Astrocyte of the cerebellum (primary cell): ENCODE measurements at regions not wholly inside any gene's neighbourhood (a gene's known extent, or its start where the extent isn't known, plus 50 kb on each side); places are given as distances from the start of the nearest gene placed in this dataset.

Experiments used
- DNase-seq: peaks from one replicate; pipeline ENCODE4 v3.0.0-alpha.2; 2011; ENCODE audit warnings: low read depth
- H3K4me3 ChIP-seq: 2 replicates; pipeline ENCODE4 v1.5.1; 2011; ENCODE audit warnings: mild to moderate bottlenecking, low read depth, low read length, moderate library complexity
- in situ Hi-C: cut with HindIII; loops from 2 replicates; pipeline ENCODE4 v1.10.0; 2017; ENCODE audit warnings: low sequenced_read_pairs
- TF ChIP-seq, protein P1 (sequence below): IDR thresholded peaks from 2 replicates; pipeline ENCODE4 v1.5.1; 2012; ENCODE audit warnings: low read length, low read depth, moderate library complexity, mild to moderate bottlenecking; ENCODE audit errors: missing control alignments

GRCh38 chr14:35975814-35976213 is 149.7 kb downstream of the BRMS1L start:
- TF ChIP-seq, protein P1, sequence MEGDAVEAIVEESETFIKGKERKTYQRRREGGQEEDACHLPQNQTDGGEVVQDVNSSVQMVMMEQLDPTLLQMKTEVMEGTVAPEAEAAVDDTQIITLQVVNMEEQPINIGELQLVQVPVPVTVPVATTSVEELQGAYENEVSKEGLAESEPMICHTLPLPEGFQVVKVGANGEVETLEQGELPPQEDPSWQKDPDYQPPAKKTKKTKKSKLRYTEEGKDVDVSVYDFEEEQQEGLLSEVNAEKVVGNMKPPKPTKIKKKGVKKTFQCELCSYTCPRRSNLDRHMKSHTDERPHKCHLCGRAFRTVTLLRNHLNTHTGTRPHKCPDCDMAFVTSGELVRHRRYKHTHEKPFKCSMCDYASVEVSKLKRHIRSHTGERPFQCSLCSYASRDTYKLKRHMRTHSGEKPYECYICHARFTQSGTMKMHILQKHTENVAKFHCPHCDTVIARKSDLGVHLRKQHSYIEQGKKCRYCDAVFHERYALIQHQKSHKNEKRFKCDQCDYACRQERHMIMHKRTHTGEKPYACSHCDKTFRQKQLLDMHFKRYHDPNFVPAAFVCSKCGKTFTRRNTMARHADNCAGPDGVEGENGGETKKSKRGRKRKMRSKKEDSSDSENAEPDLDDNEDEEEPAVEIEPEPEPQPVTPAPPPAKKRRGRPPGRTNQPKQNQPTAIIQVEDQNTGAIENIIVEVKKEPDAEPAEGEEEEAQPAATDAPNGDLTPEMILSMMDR = no peak
- no peak overlapping the region for H3K4me3 ChIP-seq
- in situ Hi-C loops = no loop called here
- DNase-seq = no peak

DNA sequence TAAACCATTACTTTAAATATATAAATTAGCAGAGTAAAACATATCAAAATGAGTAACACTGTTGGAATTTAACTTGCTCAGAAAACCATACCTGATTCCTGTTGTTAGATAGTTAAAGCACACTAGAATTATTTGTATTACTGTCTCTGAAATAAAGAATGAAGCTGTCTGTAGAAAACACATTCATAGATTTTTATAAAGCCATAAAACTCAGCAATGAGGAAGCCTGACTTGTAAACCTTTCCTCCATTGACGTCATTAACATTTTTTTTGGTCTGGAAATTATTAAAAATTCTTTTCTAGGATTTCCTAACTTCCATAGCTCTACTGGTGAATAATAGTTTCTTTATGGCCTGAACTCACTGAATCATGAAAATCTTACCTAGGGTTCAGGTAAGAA is 147.6 kb downstream of the BRMS1L start:
- TF ChIP-seq, protein P1 = no peak
- in situ Hi-C loops = no loop called here
- no peak overlapping the region for H3K4me3 ChIP-seq
- DNase-seq = no peak

DNA sequence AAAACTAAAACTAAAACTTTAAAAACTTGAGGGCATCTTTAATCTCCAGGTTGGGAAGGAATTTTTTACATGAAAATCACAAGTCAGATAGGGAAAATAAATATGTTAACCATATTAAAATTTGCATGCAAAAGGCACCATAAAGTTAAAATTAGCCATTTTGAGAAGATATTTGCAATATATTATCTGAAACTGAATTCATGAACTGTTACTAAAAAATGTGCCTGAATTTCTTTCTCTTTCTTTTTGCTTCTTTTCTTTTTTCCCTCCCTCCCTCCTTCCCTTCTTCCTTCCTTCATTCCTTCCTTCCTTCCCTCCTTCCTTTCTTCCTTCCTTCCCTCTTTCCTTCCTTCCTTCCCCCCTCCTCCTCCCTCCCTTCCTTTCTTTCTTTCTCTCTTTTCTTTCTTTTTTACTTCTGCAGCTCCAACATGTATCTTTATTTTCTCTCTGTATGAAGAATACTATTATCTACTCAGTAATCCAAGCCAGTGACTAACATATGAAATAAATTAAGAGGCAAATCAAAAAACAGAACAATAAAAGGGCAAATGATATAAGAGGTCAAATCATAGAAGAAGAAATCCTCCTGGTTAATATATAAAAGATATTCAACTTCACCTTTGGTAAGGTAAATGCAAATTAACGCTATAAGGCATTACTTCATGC is 146.0 kb downstream of the BRMS1L start:
- DNase-seq = no peak
- H3K4me3 ChIP-seq = no peak overlapping the region
- TF ChIP-seq, protein P1 = no peak
- in situ Hi-C loops = no loop called here

- H3K4me3 ChIP-seq = no peak overlapping the region
- no peak for DNase-seq
- TF ChIP-seq, protein P1 = no peak
- in situ Hi-C loops = no loop called here
These were observed 143.2 kb downstream of the BRMS1L start for GRCh38 chr14:35969310-35969709.

GRCh38 chr14:35965400-35965799 is 139.3 kb downstream of the BRMS1L start:
- DNase-seq = no peak
- H3K4me3 ChIP-seq = no peak overlapping the region
- TF ChIP-seq, protein P1 = no peak
- in situ Hi-C loops = no loop called here

DNA sequence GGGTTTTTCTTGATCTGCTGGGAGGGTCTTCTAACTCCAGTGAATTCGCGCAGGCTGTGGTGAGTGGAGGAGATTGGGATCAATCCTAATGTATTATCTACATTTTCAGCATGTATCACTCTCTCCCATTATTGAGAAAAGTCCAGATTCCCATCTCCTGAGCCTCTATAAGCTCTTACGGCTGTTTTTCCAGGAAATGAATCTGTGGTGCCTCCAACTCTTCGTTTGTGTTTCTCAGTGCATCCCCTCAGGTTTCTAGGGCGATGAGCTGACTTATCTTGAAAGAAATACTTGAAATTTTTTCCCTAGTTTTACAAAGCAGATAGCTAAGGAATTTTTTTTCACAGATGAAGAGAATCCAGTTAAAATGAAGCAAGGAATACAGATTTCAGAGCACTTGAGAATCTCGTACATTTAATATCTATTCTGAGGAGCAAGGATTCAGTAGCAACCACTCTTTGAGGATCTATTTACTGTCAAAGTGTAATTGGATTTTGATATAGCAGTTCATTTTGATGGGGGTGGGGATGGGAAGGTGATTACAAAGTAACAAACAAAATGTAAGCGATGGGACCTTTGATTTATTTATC is 138.7 kb downstream of the BRMS1L start:
- in situ Hi-C loops = no loop called here

More for the DNA sequence above, 138.7 kb downstream of the BRMS1L start:
- no peak overlapping the region for H3K4me3 ChIP-seq
- TF ChIP-seq, protein P1 = no peak
- no peak for DNase-seq
